ENCODE measurements at regions not wholly inside any gene's neighbourhood (a gene's known extent, or its start where the extent isn't known, plus 50 kb on each side); places are given as distances from the start of the nearest gene placed in this dataset.

DNA sequence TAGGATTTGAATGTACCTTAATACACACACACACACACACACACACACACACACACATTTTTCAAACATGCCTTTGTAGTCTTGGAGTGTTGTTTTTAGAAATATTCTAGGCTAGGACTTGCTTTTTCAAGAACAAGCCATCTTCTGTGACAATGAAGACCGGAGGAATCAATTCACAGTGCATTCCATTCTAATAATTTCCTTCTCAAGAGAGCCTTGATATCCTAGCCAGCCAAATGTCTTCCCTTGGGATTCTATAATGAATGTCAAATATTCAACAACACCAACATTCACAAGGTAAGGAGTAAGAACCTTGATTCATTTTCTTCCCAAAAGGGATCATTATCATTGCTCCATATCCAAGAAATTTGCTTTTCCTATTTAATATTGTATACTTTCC lies 180.3 kb downstream of the SLITRK1 start:
- Histone ChIP-seq H3K4me3 (no peak overlapping the region), H3K9me3 (peaks cover 44% of the 10 kb centered on the region), H3K36me3 (ENCODE audit: low read depth) (no peaks in the 10 kb centered on the region), H3K4me1 (ENCODE audit: low read depth) (no peaks in the 10 kb centered on the region)
- DNase-seq (no peak), ATAC-seq (no peak)
- TF ChIP-seq CTCF (IDR thresholded peaks at IDR 0.05): no peak
- intact Hi-C loops (cut with DNase I, micrococcal nuclease): no loop called here

DNA sequence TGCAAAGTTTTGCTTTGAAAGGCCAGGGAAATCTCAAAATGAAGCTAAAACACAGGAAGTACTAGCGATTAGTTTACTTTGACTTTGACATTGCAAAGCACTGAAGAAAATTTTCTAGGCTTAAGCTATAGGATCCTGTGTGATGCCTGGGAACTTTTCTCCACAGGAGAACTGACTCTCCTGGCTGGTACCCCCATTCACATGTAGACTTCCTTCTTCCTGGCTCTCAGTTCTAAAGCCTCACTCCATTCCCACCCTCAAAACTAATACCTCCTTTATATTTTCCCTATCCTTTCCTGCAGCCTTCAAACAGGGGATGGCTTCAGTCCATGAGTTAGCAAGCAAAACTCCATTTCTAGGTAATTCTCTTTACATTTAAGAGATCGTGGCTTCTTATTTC lies 189.5 kb downstream of the SLITRK1 start:
- ATAC-seq (no peak), DNase-seq (no peak)
- Histone ChIP-seq H3K36me3 (ENCODE audit: low read depth) (no peaks in the 10 kb centered on the region), H3K4me3 (no peak overlapping the region), H3K9me3 (peaks cover 7% of the 10 kb centered on the region), H3K4me1 (ENCODE audit: low read depth) (no peaks in the 10 kb centered on the region)
- no peak for TF ChIP-seq CTCF (IDR thresholded peaks at IDR 0.05)
- intact Hi-C loops (cut with DNase I, micrococcal nuclease): no loop called here

GRCh38 chr13:83691966-83692365 lies 190.3 kb downstream of the SLITRK1 start:
- DNase-seq (no peak), ATAC-seq (no peak)
- Histone ChIP-seq H3K4me1 (ENCODE audit: low read depth) (no peaks in the 10 kb centered on the region), H3K4me3 (no peak overlapping the region), H3K36me3 (ENCODE audit: low read depth) (no peaks in the 10 kb centered on the region), H3K9me3 (peaks cover 14% of the 10 kb centered on the region)
- intact Hi-C loops (cut with DNase I, micrococcal nuclease): no loop called here
- TF ChIP-seq CTCF (IDR thresholded peaks at IDR 0.05): no peak

GRCh38 chr13:83681547-83681946 lies 200.7 kb downstream of the SLITRK1 start:
- Histone ChIP-seq H3K9me3 (peaks cover 24% of the 10 kb centered on the region), H3K4me1 (ENCODE audit: low read depth) (no peaks in the 10 kb centered on the region), H3K4me3 (no peak overlapping the region), H3K36me3 (ENCODE audit: low read depth) (no peaks in the 10 kb centered on the region)
- DNase-seq (no peak), ATAC-seq (no peak)
- intact Hi-C loops (cut with DNase I, micrococcal nuclease): no loop called here
- TF ChIP-seq CTCF (IDR thresholded peaks at IDR 0.05): no peak

GRCh38 chr13:83677985-83678384 lies 204.3 kb downstream of the SLITRK1 start:
- no peak for TF ChIP-seq CTCF (IDR thresholded peaks at IDR 0.05)
- H3K4me3 ChIP-seq: no peak overlapping the region
- no peaks in the 10 kb centered on the region for H3K36me3 ChIP-seq (ENCODE audit: low read depth)
- intact Hi-C loops (cut with DNase I, micrococcal nuclease): no loop called here
- H3K4me1 ChIP-seq (ENCODE audit: low read depth): no peaks in the 10 kb centered on the region
- DNase-seq (no peak), ATAC-seq (no peak)
- H3K9me3 ChIP-seq: peaks cover 37% of the 10 kb centered on the region

DNA sequence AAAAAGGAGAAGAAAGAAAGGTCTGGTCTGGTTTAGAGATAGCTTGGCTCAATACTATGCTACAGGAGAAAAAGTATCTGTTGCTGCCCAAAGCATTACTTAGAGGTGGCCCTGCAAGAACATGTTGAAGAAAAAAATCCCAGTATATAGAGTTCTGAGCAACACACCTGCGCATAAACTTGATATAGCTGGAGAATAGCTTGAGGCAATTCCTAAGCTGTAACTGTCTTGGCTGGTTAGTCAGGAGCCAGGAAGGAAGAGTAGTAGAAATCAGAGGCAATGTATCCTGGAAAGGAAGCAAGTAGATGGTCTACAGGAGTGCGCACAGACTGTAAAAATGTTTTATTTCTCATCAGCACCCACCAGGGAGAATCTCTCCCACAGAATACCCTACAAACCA lies 209.7 kb downstream of the SLITRK1 start:
- TF ChIP-seq CTCF (IDR thresholded peaks at IDR 0.05): no peak
- peaks cover 59% of the 10 kb centered on the region for H3K9me3 ChIP-seq
- intact Hi-C loops (cut with DNase I, micrococcal nuclease): no loop called here
- no peak overlapping the region for H3K4me3 ChIP-seq
- no peaks in the 10 kb centered on the region for H3K36me3 ChIP-seq (ENCODE audit: low read depth)
- ATAC-seq: no peak
- no peaks in the 10 kb centered on the region for H3K4me1 ChIP-seq (ENCODE audit: low read depth)
- no peak for DNase-seq

Measured in mucosa of descending colon (tissue), 3 donors.